ENCODE measurements at regions not wholly inside any gene's neighbourhood (a gene's known extent, or its start where the extent isn't known, plus 50 kb on each side); places are given as distances from the start of the nearest gene placed in this dataset.

DNA sequence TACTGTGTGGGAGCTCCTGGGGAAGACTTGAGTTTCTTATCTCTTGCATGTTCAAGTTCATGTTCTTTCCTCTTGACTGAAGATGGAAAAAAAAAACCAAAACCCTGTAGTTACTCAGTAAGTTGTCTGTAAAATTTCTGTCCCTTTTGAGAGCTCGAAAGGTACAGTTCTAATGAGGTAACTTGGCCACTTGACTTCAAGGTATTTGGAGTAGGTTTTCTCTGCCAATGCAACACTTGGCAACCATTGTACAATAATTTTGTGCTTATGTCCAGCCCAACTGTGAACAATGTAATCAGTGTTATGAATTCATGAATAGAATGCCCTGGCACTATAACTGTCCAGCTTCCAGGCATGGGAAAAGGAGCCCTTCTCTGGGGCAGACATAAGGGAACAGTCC, 111.0 kb downstream of the LIPG start:
- Mint-ChIP-seq H3K4me1 (ENCODE audit: low read depth) (no peaks in the 10 kb centered on the region), H3K36me3 (ENCODE audit: low read depth) (no peaks in the 10 kb centered on the region), H3K27ac (no peak overlapping the region), H3K9me3 (no peaks in the 10 kb centered on the region), H3K4me3 (no peak overlapping the region), H3K27me3 (peaks cover 7% of the 10 kb centered on the region)
- intact Hi-C loops (cut with micrococcal nuclease): no loop called here
- CTCF ChIA-PET: no interaction called here
- ATAC-seq (no peak), DNase-seq (no peak)
- TF ChIP-seq, protein P1, sequence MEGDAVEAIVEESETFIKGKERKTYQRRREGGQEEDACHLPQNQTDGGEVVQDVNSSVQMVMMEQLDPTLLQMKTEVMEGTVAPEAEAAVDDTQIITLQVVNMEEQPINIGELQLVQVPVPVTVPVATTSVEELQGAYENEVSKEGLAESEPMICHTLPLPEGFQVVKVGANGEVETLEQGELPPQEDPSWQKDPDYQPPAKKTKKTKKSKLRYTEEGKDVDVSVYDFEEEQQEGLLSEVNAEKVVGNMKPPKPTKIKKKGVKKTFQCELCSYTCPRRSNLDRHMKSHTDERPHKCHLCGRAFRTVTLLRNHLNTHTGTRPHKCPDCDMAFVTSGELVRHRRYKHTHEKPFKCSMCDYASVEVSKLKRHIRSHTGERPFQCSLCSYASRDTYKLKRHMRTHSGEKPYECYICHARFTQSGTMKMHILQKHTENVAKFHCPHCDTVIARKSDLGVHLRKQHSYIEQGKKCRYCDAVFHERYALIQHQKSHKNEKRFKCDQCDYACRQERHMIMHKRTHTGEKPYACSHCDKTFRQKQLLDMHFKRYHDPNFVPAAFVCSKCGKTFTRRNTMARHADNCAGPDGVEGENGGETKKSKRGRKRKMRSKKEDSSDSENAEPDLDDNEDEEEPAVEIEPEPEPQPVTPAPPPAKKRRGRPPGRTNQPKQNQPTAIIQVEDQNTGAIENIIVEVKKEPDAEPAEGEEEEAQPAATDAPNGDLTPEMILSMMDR (IDR thresholded peaks at IDR 0.05): no peak
- POLR2A ChIA-PET: no interaction called here

DNA sequence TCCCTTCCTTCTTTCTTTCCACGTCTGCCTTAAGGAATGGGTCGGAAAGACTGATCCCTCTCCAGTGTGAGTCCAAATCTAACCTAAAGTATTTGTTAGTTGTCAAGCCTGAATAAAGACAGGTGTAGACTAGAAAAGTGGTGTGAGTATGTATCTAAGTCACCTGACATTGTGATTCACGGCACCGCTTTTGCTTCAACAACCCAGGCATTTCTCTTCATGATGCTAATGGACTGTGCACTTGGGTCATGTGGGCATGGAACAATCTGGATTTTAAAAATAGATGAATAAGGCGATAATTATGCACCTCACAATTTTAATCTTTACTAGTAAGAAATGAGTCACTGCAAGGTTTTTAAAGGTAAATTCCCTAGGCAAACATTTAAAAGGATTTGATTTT, 107.5 kb downstream of the LIPG start:
- no peak for ATAC-seq
- Mint-ChIP-seq H3K36me3 (ENCODE audit: low read depth) (no peaks in the 10 kb centered on the region), H3K4me1 (ENCODE audit: low read depth) (no peaks in the 10 kb centered on the region), H3K4me3 (no peak overlapping the region), H3K27ac (no peak overlapping the region), H3K9me3 (no peaks in the 10 kb centered on the region), H3K27me3 (peaks cover 16% of the 10 kb centered on the region)
- DNase-seq: no peak
- ChIA-PET POLR2A (no interaction called here), CTCF (no interaction called here)
- intact Hi-C loops (cut with micrococcal nuclease): no loop called here
- TF ChIP-seq, protein P1 (IDR thresholded peaks at IDR 0.05): no peak

DNA sequence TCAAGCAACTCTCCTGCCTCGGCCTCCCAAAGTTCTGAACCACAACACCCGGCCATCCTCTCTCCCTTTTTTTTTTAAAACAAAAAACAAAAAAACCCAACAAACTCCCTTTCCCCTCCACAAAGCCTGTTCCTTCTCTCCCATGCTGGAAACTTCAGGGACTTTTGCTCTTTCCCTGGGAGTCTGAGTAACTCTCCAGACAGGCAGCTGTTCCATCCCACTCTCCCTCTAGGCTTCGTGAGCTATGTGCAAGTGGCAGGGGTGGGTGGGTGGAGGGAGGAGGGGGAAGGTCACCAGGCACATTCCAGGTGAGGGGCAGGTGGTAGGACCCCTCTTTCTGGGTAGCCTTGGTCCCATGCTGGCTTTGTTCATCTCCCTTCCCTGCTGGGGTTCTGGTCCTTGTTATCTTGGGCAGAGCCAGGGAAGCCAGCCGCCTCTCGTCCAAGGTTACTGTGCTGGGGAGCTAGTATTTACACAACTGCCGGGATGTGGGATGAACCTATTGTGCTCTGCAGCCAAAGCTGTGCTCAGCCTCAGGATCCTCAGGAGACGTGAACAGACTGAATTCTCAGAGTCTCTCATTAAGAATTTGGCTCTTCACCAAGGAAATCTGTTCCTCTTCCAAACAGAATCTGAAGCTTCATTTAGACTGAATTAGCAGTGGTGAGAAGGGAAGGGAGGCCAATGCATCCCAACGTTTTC, 106.9 kb downstream of the LIPG start:
- POLR2A ChIA-PET: no interaction called here

DNA sequence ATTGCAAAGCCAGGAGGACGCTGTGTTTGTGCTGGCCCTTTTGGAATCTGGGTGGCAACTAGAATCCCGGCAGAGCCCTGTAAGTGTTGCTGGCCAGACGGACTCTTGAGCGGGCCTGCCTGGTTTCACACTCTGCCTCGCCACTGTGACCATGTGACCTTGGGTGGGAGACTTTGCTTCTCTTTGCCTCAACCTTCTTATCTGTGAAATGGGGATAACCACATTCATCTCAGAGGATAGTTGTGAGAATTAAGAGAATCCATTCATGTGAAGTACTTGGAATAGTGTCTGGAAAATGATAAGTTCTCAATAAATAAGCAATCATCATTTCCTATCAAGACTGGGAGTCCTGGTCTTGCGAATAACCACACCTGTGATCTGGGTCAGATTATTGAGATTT, 105.6 kb downstream of the LIPG start:
- CTCF ChIA-PET: no interaction called here

More for the DNA sequence above, 106.9 kb downstream of the LIPG start:
- no peaks in the 10 kb centered on the region for H3K9me3 Mint-ChIP-seq
- ATAC-seq (no peak), DNase-seq (no peak)
- H3K27ac Mint-ChIP-seq: no peak overlapping the region
- CTCF ChIA-PET: no interaction called here
- no peak overlapping the region for H3K4me3 Mint-ChIP-seq
- intact Hi-C loops (cut with micrococcal nuclease): no loop called here
- TF ChIP-seq, protein P1 (IDR thresholded peaks at IDR 0.05): no peak
- H3K4me1 Mint-ChIP-seq (ENCODE audit: low read depth): no peaks in the 10 kb centered on the region
- H3K36me3 Mint-ChIP-seq (ENCODE audit: low read depth): no peaks in the 10 kb centered on the region
- peaks cover 14% of the 10 kb centered on the region for H3K27me3 Mint-ChIP-seq

DNA sequence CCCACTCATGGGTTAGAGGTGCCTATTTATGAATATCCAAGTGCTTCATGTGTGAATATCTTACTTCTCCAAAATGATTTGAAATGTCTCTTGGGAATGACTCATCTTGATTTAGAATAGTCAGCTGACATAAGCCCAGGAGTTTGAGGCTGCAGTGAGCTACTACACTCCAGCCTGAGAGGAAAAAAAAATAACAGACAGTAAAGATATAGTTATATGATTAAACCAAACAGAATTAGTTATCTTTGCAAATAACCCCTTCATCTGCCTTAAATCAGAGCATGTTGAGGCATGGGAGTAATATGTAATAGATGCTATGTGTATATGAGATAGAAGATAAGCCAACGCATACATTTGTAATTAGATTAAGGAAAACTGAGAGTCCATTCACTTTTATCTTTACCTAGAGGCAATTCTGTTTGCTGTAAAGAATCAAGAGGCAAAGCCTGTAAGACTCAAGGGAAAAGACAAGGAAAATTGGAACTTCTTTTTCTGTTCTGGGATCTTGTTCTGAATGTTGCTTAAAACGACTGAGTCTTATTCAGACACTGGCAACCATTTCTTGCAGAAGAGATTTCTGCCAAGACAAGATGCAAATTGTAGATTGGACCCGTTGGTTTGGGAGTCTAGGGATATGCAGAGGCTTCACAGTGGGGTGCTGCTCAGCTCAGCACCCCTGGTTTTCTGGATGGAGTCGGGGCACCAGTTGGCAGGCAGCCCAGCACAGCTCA, 104.4 kb downstream of the LIPG start:
- Mint-ChIP-seq H3K9me3 (no peaks in the 10 kb centered on the region), H3K4me1 (ENCODE audit: low read depth) (no peaks in the 10 kb centered on the region)

More for the DNA sequence above, 105.6 kb downstream of the LIPG start:
- POLR2A ChIA-PET: no interaction called here
- H3K4me3 Mint-ChIP-seq: no peak overlapping the region
- no peaks in the 10 kb centered on the region for H3K4me1 Mint-ChIP-seq (ENCODE audit: low read depth)
- TF ChIP-seq, protein P1 (IDR thresholded peaks at IDR 0.05): no peak
- DNase-seq: no peak
- H3K9me3 Mint-ChIP-seq: no peaks in the 10 kb centered on the region
- peaks cover 14% of the 10 kb centered on the region for H3K27me3 Mint-ChIP-seq
- no peak for ATAC-seq
- no peak overlapping the region for H3K27ac Mint-ChIP-seq
- intact Hi-C loops (cut with micrococcal nuclease): no loop called here
- no peaks in the 10 kb centered on the region for H3K36me3 Mint-ChIP-seq (ENCODE audit: low read depth)

More for the DNA sequence above, 104.4 kb downstream of the LIPG start:
- ChIA-PET CTCF (no interaction called here), POLR2A (no interaction called here)
- intact Hi-C loops (cut with micrococcal nuclease): no loop called here
- H3K4me3 Mint-ChIP-seq: no peak overlapping the region
- ATAC-seq (no peak), DNase-seq (no peak)
- peaks cover 12% of the 10 kb centered on the region for H3K27me3 Mint-ChIP-seq
- no peak overlapping the region for H3K27ac Mint-ChIP-seq
- TF ChIP-seq, protein P1 (IDR thresholded peaks at IDR 0.05): no peak
- H3K36me3 Mint-ChIP-seq (ENCODE audit: low read depth): no peaks in the 10 kb centered on the region

Data from activated CD8-positive, alpha-beta T cell treated with anti-CD3 and anti-CD28 coated beads for 36 hours (primary cell).